ENCODE measurements at regions not wholly inside any gene's neighbourhood (a gene's known extent, or its start where the extent isn't known, plus 50 kb on each side); places are given as distances from the start of the nearest gene placed in this dataset.

- TF ChIP-seq POLR2A (IDR thresholded peaks at IDR 0.05) (no peak), CTCF (IDR thresholded peaks at IDR 0.05) (no peak)
These were observed 296.3 kb downstream of the DYSF start for GRCh38 chr2:71749671-71750101.
